Activated CD8-positive, alpha-beta memory T cell treated with anti-CD3 and anti-CD28 coated beads for 24 hours (primary cell): ENCODE measurements at regions not wholly inside any gene's neighbourhood (a gene's known extent, or its start where the extent isn't known, plus 50 kb on each side); places are given as distances from the start of the nearest gene placed in this dataset.

Experiments
- DNase-seq: peaks from one replicate; pipeline ENCODE4 v3.0.0-alpha.2; 2020

- no peak for DNase-seq
Observed at GRCh38 chr19:5392486-5392885, 51.9 kb upstream of the PTPRS start.

- DNase-seq, result no peak
Observed at GRCh38 chr19:5393088-5393487, 52.5 kb upstream of the PTPRS start.

GRCh38 chr19:5394551-5395505, 54.2 kb upstream of the PTPRS start:
- DNase-seq, result no peak

- DNase-seq, result no peak
Observed at GRCh38 chr19:5395556-5395955, 54.9 kb upstream of the PTPRS start.

GRCh38 chr19:5396096-5396939, 55.7 kb upstream of the PTPRS start:
- DNase-seq, result no peak

GRCh38 chr19:5396963-5397362, 56.4 kb upstream of the PTPRS start:
- DNase-seq, result no peak

GRCh38 chr19:5397804-5398692, 57.2 kb upstream of the ZNRF4 start:
- DNase-seq, result no peak

- DNase-seq, result no peak
Observed at GRCh38 chr19:5398693-5399057, 56.5 kb upstream of the ZNRF4 start.

GRCh38 chr19:5403968-5404640, 51.1 kb upstream of the ZNRF4 start:
- peak; percentile 81 for DNase-seq
